A673 (cell line): ENCODE measurements at regions not wholly inside any gene's neighbourhood (a gene's known extent, or its start where the extent isn't known, plus 50 kb on each side); places are given as distances from the start of the nearest gene placed in this dataset.

ENCODE experiments used
- EZH2 ChIP-seq: fragments of 200-600 bp; sonication (generic); IDR thresholded peaks from 2 replicates; pipeline ENCODE4 v1.6.1; 2017; ENCODE audit warnings: borderline replicate concordance, low read depth, mild to moderate bottlenecking, mixed read lengths, antibody characterized with exemption, low read length; ENCODE audit not compliant: poor library complexity, severe bottlenecking
- TF ChIP-seq, protein P1 (sequence below): fragments of 300-800, 200-600 bp; sonication (generic); conservative IDR thresholded peaks from 2 replicates; pipeline ENCODE4 v1.5.1; 2017; ENCODE audit warnings: low read depth, mild to moderate bottlenecking, antibody characterized with exemption, low read length, moderate library complexity, mixed read lengths

DNA sequence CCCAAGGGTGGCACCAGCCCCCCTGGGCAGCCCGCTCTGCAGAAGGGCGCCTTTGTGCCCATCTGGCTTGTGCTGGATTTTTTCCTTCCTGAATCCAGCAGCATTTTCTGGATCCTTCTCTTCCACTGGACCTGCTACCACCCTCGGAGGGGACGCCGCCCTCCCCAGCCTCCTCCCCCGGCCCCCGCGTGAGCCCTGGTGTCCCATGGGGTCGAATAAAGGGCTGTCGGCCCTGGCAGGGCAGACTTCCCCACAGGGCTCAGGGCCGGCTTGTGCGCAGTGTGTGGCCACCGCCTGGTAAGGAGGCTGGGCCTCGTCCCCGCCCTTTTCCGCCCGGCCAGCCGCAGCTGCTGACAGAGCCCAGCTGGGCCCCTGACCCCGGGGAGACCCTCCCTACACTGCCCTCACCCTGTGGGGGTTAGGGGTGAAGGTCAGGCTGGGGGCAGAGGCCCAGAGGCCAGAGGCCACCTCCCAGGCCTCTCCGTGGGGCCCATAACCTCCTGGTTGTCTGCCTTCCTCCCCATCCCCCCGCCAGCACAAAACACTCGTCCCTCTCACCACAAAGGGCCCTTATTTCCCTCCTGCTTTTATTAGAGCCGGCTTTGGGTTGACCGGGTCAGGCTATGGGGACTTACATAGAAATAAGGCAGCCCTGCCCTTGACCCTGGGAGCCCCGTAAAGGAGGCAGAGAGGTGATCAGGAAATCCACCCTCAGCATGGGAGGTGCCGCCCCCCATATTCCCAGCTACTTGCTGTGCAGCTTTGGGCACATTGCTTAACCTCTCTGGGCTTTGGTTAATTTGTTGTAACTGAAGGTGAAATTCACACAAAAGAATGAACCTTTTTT is 179.3 kb upstream of the CIBAR2 start:
- TF ChIP-seq, protein P1, sequence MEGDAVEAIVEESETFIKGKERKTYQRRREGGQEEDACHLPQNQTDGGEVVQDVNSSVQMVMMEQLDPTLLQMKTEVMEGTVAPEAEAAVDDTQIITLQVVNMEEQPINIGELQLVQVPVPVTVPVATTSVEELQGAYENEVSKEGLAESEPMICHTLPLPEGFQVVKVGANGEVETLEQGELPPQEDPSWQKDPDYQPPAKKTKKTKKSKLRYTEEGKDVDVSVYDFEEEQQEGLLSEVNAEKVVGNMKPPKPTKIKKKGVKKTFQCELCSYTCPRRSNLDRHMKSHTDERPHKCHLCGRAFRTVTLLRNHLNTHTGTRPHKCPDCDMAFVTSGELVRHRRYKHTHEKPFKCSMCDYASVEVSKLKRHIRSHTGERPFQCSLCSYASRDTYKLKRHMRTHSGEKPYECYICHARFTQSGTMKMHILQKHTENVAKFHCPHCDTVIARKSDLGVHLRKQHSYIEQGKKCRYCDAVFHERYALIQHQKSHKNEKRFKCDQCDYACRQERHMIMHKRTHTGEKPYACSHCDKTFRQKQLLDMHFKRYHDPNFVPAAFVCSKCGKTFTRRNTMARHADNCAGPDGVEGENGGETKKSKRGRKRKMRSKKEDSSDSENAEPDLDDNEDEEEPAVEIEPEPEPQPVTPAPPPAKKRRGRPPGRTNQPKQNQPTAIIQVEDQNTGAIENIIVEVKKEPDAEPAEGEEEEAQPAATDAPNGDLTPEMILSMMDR, result no peak
- no peak for TF ChIP-seq EZH2
